ENCODE measurements at regions not wholly inside any gene's neighbourhood (a gene's known extent, or its start where the extent isn't known, plus 50 kb on each side); places are given as distances from the start of the nearest gene placed in this dataset.

- DNase-seq (ENCODE audit: low read depth) = no peak
These were observed 109.5 kb downstream of the FOXD1 start for GRCh38 chr5:73339051-73339575.

- peak; percentile 45 for DNase-seq (ENCODE audit: low read depth)
These were observed 110.1 kb downstream of the FOXD1 start for GRCh38 chr5:73338256-73339050.

GRCh38 chr5:73337586-73338255, 110.9 kb downstream of the FOXD1 start:
- no peak for DNase-seq (ENCODE audit: low read depth)

- peak; percentile 39 for DNase-seq (ENCODE audit: low read depth)
These were observed 112.2 kb downstream of the FOXD1 start for GRCh38 chr5:73336366-73336765.

- no peak for DNase-seq (ENCODE audit: low read depth)
These were observed 114.5 kb downstream of the FOXD1 start for GRCh38 chr5:73333944-73334703.

- no peak for DNase-seq (ENCODE audit: low read depth)
These were observed 118.0 kb downstream of the FOXD1 start for GRCh38 chr5:73330613-73331012.

GRCh38 chr5:73328640-73329039, 119.9 kb downstream of the FOXD1 start:
- DNase-seq (ENCODE audit: low read depth) = no peak

GRCh38 chr5:73327908-73328455, 120.6 kb downstream of the FOXD1 start:
- DNase-seq (ENCODE audit: low read depth) = peak; percentile 84

GRCh38 chr5:73325546-73325945, 123.0 kb downstream of the FOXD1 start:
- no peak for DNase-seq (ENCODE audit: low read depth)

GRCh38 chr5:73323466-73323865, 125.1 kb downstream of the FOXD1 start:
- DNase-seq (ENCODE audit: low read depth) = no peak

GRCh38 chr5:73322437-73323076, 126.0 kb downstream of the FOXD1 start:
- no peak for DNase-seq (ENCODE audit: low read depth)

- DNase-seq (ENCODE audit: low read depth) = peak; percentile 100
These were observed 126.7 kb downstream of the FOXD1 start for GRCh38 chr5:73321757-73322436.

- no peak for DNase-seq (ENCODE audit: low read depth)
These were observed 129.5 kb downstream of the FOXD1 start for GRCh38 chr5:73319036-73319435.

- DNase-seq (ENCODE audit: low read depth) = peak; percentile 42
These were observed 130.3 kb downstream of the FOXD1 start for GRCh38 chr5:73318308-73318719.

- no peak for DNase-seq (ENCODE audit: low read depth)
These were observed 131.1 kb downstream of the FOXD1 start for GRCh38 chr5:73317523-73317922.

GRCh38 chr5:73314395-73315257, 134.0 kb downstream of the FOXD1 start:
- peak; percentile 34 for DNase-seq (ENCODE audit: low read depth)

- DNase-seq (ENCODE audit: low read depth) = peak; percentile 28
These were observed 135.6 kb downstream of the FOXD1 start for GRCh38 chr5:73312872-73313510.

GRCh38 chr5:73312146-73312871, 136.3 kb downstream of the FOXD1 start:
- DNase-seq (ENCODE audit: low read depth) = peak; percentile 96

Measured in ELR (cell line).